Gastroesophageal sphincter (tissue), 4 donors: ENCODE measurements at regions not wholly inside any gene's neighbourhood (a gene's known extent, or its start where the extent isn't known, plus 50 kb on each side); places are given as distances from the start of the nearest gene placed in this dataset.

Source experiments
- ATAC-seq: fragments of 150-250 bp; one replicate; pipeline ENCODE4 v1.9.1; 2016; ENCODE audit warnings: mild to moderate bottlenecking, moderate library complexity
- H3K27ac ChIP-seq, 4 donors: fragments of 200-600 bp; sonication (generic) in 3 of 4; 1 replicate in 3 of 4; 2 replicates in 1 of 4; pipeline ENCODE4 v1.5.1; 2016 to 2019
- H3K27me3 ChIP-seq: fragments of 200-600 bp; sonication (generic); one replicate; pipeline ENCODE4 v1.5.1; 2019
- H3K36me3 ChIP-seq, 2 donors: fragments of 200-600 bp; sonication (generic); one replicate each; pipeline ENCODE4 v1.5.1; 2019; ENCODE audit warnings: control low read depth in 1 of 2
- H3K4me1 ChIP-seq, 3 donors: fragments of 200-600 bp; sonication (generic); 1 replicate in 2 of 3; 2 replicates in 1 of 3; pipeline ENCODE4 v1.5.1; 2016 to 2019; ENCODE audit warnings: control low read depth in 2 of 3
- H3K4me3 ChIP-seq, 2 donors: fragments of 200-600 bp; sonication (generic); one replicate each; pipeline ENCODE4 v1.5.1; 2019; ENCODE audit warnings: mild to moderate bottlenecking in 1 of 2, moderate library complexity in 1 of 2
- H3K9me3 ChIP-seq, 3 donors: fragments of 200-600 bp; sonication (generic); one replicate each; pipeline ENCODE4 v1.5.1; 2017 to 2019; ENCODE audit warnings: control low read depth in 2 of 3
- CTCF ChIP-seq, 4 experiments: fragments of 200-600 bp in 2 of 4; fragments of 450-650 bp in 2 of 4; sonication (generic) in 1 of 4; IDR thresholded peaks; one replicate each; pipeline ENCODE4 v1.5.1; 2017 to 2019; ENCODE audit warnings: antibody characterized with exemption in 4 of 4, mild to moderate bottlenecking in 2 of 4, moderate library complexity in 2 of 4
- EP300 ChIP-seq: sonication (generic); formaldehyde crosslinking; IDR thresholded peaks from one replicate; pipeline ENCODE4 v1.6.1; 2017; ENCODE audit warnings: antibody characterized with exemption, mild to moderate bottlenecking
- POLR2A ChIP-seq, 2 donors: fragments of 450-650 bp; IDR thresholded peaks; one replicate each; pipeline ENCODE4 v1.6.1; 2017; ENCODE audit warnings: antibody characterized with exemption in 2 of 2, mild to moderate bottlenecking in 2 of 2, moderate library complexity in 1 of 2
- POLR2AphosphoS5 ChIP-seq: sonication (generic); formaldehyde crosslinking; IDR thresholded peaks from one replicate; pipeline ENCODE4 v1.6.1; 2017; ENCODE audit warnings: antibody characterized with exemption
- WGBS, 2 donors: methylation state at CpG; one replicate each; pipeline ENCODE4 v1.1.5; 2018; ENCODE audit warnings: low coverage in 1 of 2; 5-methylcytosine and 5-hydroxymethylcytosine counted together

- no peak for TF ChIP-seq EP300
- TF ChIP-seq CTCF (IDR thresholded peaks at IDR 0.05), result no peak
- no peak for TF ChIP-seq POLR2A (IDR thresholded peaks at IDR 0.05)
- TF ChIP-seq POLR2AphosphoS5, result no peak
- peaks cover 0 to 8% (median 0%) of the 10 kb centered on the region in 3 donors for H3K4me1 ChIP-seq
- no peak overlapping the region for H3K27ac ChIP-seq
- no peak overlapping the region for H3K4me3 ChIP-seq
- no peaks in the 10 kb centered on the region for H3K9me3 ChIP-seq
- ATAC-seq, result no peak
- no peaks in the 10 kb centered on the region for H3K36me3 ChIP-seq
- no peaks in the 10 kb centered on the region for H3K27me3 ChIP-seq
- 100% methylated on average over 1 of the region's 10 CpGs; no CpG with 5 or more reads in 1 of the 2 donors for WGBS, 2 donors
Measured at GRCh38 chr16:86384980-86385379, 125.3 kb upstream of the FOXF1 start.

GRCh38 chr16:86387468-86388440, 122.6 kb upstream of the FOXF1 start:
- no peak for TF ChIP-seq EP300
- TF ChIP-seq POLR2AphosphoS5, result no peak
- TF ChIP-seq CTCF (IDR thresholded peaks at IDR 0.05), result no peak
- TF ChIP-seq POLR2A (IDR thresholded peaks at IDR 0.05), result no peak
- H3K9me3 ChIP-seq, result no peaks in the 10 kb centered on the region
- H3K27me3 ChIP-seq, result no peaks in the 10 kb centered on the region
- no peak overlapping the region for H3K27ac ChIP-seq
- peaks cover 0 to 8% (median 0%) of the 10 kb centered on the region in 3 donors for H3K4me1 ChIP-seq
- no peak overlapping the region for H3K4me3 ChIP-seq
- no peak for ATAC-seq
- no peaks in the 10 kb centered on the region for H3K36me3 ChIP-seq
- WGBS, 2 donors, result 80 to 85% methylated on average over 7 to 13 of the region's 24 CpGs

- no peak overlapping the region for H3K4me3 ChIP-seq
- no peaks in the 10 kb centered on the region for H3K27me3 ChIP-seq
- H3K36me3 ChIP-seq, result no peaks in the 10 kb centered on the region
- H3K9me3 ChIP-seq, result no peaks in the 10 kb centered on the region
- ATAC-seq, result no peak
- no peak overlapping the region for H3K27ac ChIP-seq
- H3K4me1 ChIP-seq, result peaks cover 0 to 4% (median 0%) of the 10 kb centered on the region in 3 donors
- 75 to 77% methylated on average over 5 of the region's 5 CpGs for WGBS, 2 donors
- TF ChIP-seq CTCF (IDR thresholded peaks at IDR 0.05) (no peak), POLR2A (IDR thresholded peaks at IDR 0.05) (no peak)
Measured at GRCh38 chr16:86388976-86389375, 121.4 kb upstream of the FOXF1 start.

GRCh38 chr16:86389566-86390328, 120.6 kb upstream of the FOXF1 start:
- no peaks in the 10 kb centered on the region for H3K27me3 ChIP-seq
- WGBS, 2 donors, result 42 to 78% methylated on average over 7 to 10 of the region's 17 CpGs
- ATAC-seq, result no peak
- H3K4me1 ChIP-seq, result no peaks in the 10 kb centered on the region
- H3K36me3 ChIP-seq, result no peaks in the 10 kb centered on the region
- TF ChIP-seq CTCF (IDR thresholded peaks at IDR 0.05) (no peak), EP300 (no peak), POLR2A (IDR thresholded peaks at IDR 0.05) (no peak), POLR2AphosphoS5 (no peak)
- no peak overlapping the region for H3K27ac ChIP-seq
- H3K4me3 ChIP-seq, result no peak overlapping the region
- H3K9me3 ChIP-seq, result no peaks in the 10 kb centered on the region
